Gastrocnemius medialis (tissue), 4 donors: ENCODE measurements at regions not wholly inside any gene's neighbourhood (a gene's known extent, or its start where the extent isn't known, plus 50 kb on each side); places are given as distances from the start of the nearest gene placed in this dataset.

Source experiments
- CTCF ChIP-seq, 5 experiments: fragments of 450-650 bp in 3 of 5; fragments of 200-600 bp in 2 of 5; sonication (generic) in 2 of 5; IDR thresholded peaks in 4 of 5; conservative IDR thresholded peaks in 1 of 5; 1 replicate in 4 of 5; 2 replicates in 1 of 5; pipeline ENCODE4 v1.5.1; 2016 to 2019; ENCODE audit warnings: antibody characterized with exemption in 5 of 5, mild to moderate bottlenecking in 3 of 5, moderate library complexity in 3 of 5
- POLR2A ChIP-seq, 2 donors: fragments of 450-650 bp; IDR thresholded peaks; one replicate each; pipeline ENCODE4 v1.6.1; 2017; ENCODE audit warnings: antibody characterized with exemption in 2 of 2, mild to moderate bottlenecking in 2 of 2, moderate library complexity in 2 of 2

GRCh38 chrY:15259286-15259685, 735.0 kb downstream of the NLGN4Y start:
- TF ChIP-seq CTCF (IDR thresholded peaks at IDR 0.05 in 4 of 5, conservative IDR thresholded peaks at IDR 0.05 in 1 of 5) (no peak), POLR2A (IDR thresholded peaks at IDR 0.05) (no peak)
